CD4-positive, alpha-beta T cell (primary cell): ENCODE measurements at regions not wholly inside any gene's neighbourhood (a gene's known extent, or its start where the extent isn't known, plus 50 kb on each side); places are given as distances from the start of the nearest gene placed in this dataset.
"Not testable (repeated sequence)": the region's sequence is repeated elsewhere in the genome, so short reads cannot be mapped to it uniquely, and the experiment has no call there.

ENCODE experiments used
- ATAC-seq: fragments of 200-7000 bp; cut with Tn5 transposase; one replicate; pipeline ENCODE4 v1.10.0; 2022; ENCODE audit warnings: mild to moderate bottlenecking; ENCODE audit not compliant: poor library complexity
- CTCF ChIA-PET: fragments of 350-600 bp; sonication (Branson Sonifier 250); formaldehyde crosslinking; loops from one replicate; lab custom pipeline; 2021; ENCODE audit warnings: antibody characterized with exemption, inconsistent platforms; lab: Charles Lee
- POLR2A ChIA-PET: fragments of 350-600 bp; sonication (Branson Sonifier 250); formaldehyde crosslinking; loops from one replicate; lab custom pipeline; 2021; ENCODE audit warnings: antibody characterized with exemption, inconsistent platforms; lab: Charles Lee
- DNase-seq, 14 experiments: peaks; one replicate each; pipeline ENCODE4 v3.0.0-alpha.2; 2013 to 2020; ENCODE audit warnings: mixed read lengths in 2 of 14
- H3K27ac ChIP-seq, 2 donors: one replicate each; pipeline versions ENCODE4 v1.5.1 to v1.7.0; 2013; ENCODE audit warnings: low read length in 2 of 2, low read depth in 1 of 2, mild to moderate bottlenecking in 1 of 2
- H3K27me3 ChIP-seq, 2 experiments: 1 replicate in 1 of 2; 2 replicates in 1 of 2; pipeline versions ENCODE4 v1.6.1 to v1.7.0; 2013; ENCODE audit warnings: low read length in 2 of 2, control low read depth in 1 of 2, mild to moderate bottlenecking in 1 of 2, moderate library complexity in 1 of 2; ENCODE audit not compliant: insufficient read depth in 2 of 2, control insufficient read depth in 1 of 2
- H3K36me3 ChIP-seq: one replicate; pipeline ENCODE4 v1.6.1; 2013; ENCODE audit warnings: low read length, control low read depth; ENCODE audit not compliant: insufficient read depth
- H3K4me1 ChIP-seq: one replicate; pipeline ENCODE4 v1.6.1; 2013; ENCODE audit warnings: low read length, control low read depth; ENCODE audit not compliant: insufficient read depth
- H3K4me3 ChIP-seq: one replicate; pipeline ENCODE4 v1.5.1; 2013; ENCODE audit warnings: mild to moderate bottlenecking, low read length, moderate library complexity
- H3K9me3 ChIP-seq, 2 experiments: 1 replicate in 1 of 2; 2 replicates in 1 of 2; pipeline versions ENCODE4 v1.6.1 to v1.7.0; 2013; ENCODE audit warnings: low read length in 2 of 2, mild to moderate bottlenecking in 2 of 2, control low read depth in 1 of 2, moderate library complexity in 1 of 2; ENCODE audit not compliant: control insufficient read depth in 1 of 2, insufficient read depth in 1 of 2
- H3K27ac Mint-ChIP-seq: one replicate; pipeline ENCODE4 v1.8.0; 2020; ENCODE audit warnings: mixed read lengths
- H3K27me3 Mint-ChIP-seq: one replicate; pipeline ENCODE4 v1.8.0; 2021; ENCODE audit warnings: mixed read lengths
- H3K36me3 Mint-ChIP-seq: one replicate; pipeline ENCODE4 v1.8.0; 2021; ENCODE audit warnings: low read depth, mixed read lengths
- H3K4me1 Mint-ChIP-seq: one replicate; pipeline ENCODE4 v1.8.0; 2021; ENCODE audit warnings: low read depth, mixed read lengths
- H3K4me3 Mint-ChIP-seq: one replicate; pipeline ENCODE4 v1.8.0; 2020; ENCODE audit warnings: mild to moderate bottlenecking, mixed read lengths
- H3K9me3 Mint-ChIP-seq: one replicate; pipeline ENCODE4 v1.8.0; 2020; ENCODE audit warnings: mixed read lengths
- intact Hi-C, 2 experiments: fragments of 100-400 bp; cut with DNase I in 1 of 2; cut with micrococcal nuclease in 1 of 2; formaldehyde crosslinking; loops; one replicate each; pipeline versions ENCODE4 v1.15.1 to v1.9.0; 2023 to 2025; cut with DNase I, micrococcal nuclease
- TF ChIP-seq, protein P1 (sequence below): fragments of 200-600 bp; IDR thresholded peaks from one replicate; pipeline ENCODE4 v1.8.0; 2022; ENCODE audit warnings: antibody characterized with exemption, mild to moderate bottlenecking

DNA sequence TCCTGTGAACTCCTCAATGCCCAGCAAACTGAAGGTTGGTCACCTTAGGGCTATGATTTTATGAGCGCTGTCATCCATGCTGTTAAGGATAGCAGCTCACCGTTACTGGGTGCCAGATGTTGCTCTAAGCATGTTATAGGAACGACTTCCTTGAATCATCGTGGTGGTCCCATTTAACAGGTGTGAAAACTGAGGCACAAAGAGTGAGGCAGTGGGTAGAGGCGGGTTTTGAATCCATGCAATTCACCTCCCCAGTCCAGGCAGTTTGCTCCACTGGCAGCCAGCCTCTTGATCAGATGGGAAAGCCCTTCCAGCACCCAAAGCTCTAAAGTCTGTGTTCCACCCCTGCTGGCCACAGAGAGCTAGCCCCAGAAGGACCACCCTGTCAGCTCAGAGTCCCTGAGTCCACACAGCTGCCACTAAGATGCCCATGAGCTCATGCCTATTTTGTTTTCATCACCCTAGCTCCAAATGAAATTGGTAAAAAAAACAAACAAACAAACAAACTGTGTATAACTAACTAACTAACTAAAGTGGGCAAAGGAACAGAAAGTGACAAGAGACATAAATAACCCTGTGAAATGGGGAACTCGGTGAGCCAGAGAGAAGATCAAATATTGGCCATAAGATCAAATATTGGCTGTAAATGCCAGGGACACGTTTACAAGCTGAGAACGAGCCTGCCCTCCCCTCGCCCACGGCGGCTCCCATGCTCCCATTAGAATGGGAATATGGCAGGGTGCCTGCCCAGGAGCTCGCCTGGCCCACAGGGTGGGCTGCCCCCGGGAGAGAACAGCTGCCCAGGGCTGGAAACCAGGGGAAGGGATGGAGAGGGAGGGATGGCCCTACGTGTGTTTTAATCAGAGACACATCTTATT lies 72.3 kb upstream of the RFLNA start:
- CTCF ChIA-PET, result no interaction called here
- Mint-ChIP-seq H3K36me3 (no peaks in the 10 kb centered on the region), H3K27me3 (peaks cover 11% of the 10 kb centered on the region), H3K4me1 (peaks cover 6% of the 10 kb centered on the region), H3K9me3 (no peaks in the 10 kb centered on the region), H3K27ac (no peak overlapping the region), H3K4me3 (no peak overlapping the region)
- H3K27ac ChIP-seq, result no peak overlapping the region
- H3K27me3 ChIP-seq, result peaks cover 4 to 5% of the 10 kb centered on the region in 2 experiments
- intact Hi-C loops, result no loop called here
- no peaks in the 10 kb centered on the region for H3K36me3 ChIP-seq
- no peak overlapping the region for H3K4me3 ChIP-seq
- POLR2A ChIA-PET, result no interaction called here
- peaks cover 6 to 9% of the 10 kb centered on the region in 2 experiments for H3K9me3 ChIP-seq
- TF ChIP-seq, protein P1, sequence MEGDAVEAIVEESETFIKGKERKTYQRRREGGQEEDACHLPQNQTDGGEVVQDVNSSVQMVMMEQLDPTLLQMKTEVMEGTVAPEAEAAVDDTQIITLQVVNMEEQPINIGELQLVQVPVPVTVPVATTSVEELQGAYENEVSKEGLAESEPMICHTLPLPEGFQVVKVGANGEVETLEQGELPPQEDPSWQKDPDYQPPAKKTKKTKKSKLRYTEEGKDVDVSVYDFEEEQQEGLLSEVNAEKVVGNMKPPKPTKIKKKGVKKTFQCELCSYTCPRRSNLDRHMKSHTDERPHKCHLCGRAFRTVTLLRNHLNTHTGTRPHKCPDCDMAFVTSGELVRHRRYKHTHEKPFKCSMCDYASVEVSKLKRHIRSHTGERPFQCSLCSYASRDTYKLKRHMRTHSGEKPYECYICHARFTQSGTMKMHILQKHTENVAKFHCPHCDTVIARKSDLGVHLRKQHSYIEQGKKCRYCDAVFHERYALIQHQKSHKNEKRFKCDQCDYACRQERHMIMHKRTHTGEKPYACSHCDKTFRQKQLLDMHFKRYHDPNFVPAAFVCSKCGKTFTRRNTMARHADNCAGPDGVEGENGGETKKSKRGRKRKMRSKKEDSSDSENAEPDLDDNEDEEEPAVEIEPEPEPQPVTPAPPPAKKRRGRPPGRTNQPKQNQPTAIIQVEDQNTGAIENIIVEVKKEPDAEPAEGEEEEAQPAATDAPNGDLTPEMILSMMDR, result no peak
- no peaks in the 10 kb centered on the region for H3K4me1 ChIP-seq
- no peak for ATAC-seq
- DNase-seq, result no peak

DNA sequence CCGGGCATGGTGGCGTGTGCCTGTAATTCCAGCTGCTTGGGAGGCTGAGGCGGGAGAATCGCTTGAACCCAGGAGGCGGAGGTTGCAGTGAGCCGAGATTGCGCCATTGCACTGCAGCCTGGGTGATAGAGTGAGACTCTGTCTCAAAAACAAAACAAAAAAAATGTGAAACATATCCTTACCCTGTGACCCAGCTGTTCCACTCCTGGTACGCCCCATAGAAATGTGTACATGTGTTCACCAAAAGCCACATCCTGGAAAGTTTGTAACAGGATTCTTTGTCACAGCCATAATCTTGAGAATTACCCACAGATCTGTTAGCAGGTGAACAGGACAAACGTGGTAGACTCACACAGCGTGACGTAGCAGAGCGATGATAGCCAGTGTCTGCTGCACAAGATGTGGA lies 71.2 kb upstream of the RFLNA start:
- H3K9me3 ChIP-seq, H3K27me3 ChIP-seq, H3K4me1 Mint-ChIP-seq, intact Hi-C loops, H3K4me3 Mint-ChIP-seq, H3K4me3 ChIP-seq, H3K36me3 Mint-ChIP-seq, CTCF ChIA-PET, H3K9me3 Mint-ChIP-seq, H3K27ac ChIP-seq, H3K27ac Mint-ChIP-seq, H3K4me1 ChIP-seq, H3K36me3 ChIP-seq, POLR2A ChIA-PET: not testable (repeated sequence)
- DNase-seq, result peak in 3 of 14 experiments; percentile 9 to 26 (median 22)
- peaks cover 11% of the 10 kb centered on the region for H3K27me3 Mint-ChIP-seq
- ATAC-seq, result peak; percentile 49

DNA sequence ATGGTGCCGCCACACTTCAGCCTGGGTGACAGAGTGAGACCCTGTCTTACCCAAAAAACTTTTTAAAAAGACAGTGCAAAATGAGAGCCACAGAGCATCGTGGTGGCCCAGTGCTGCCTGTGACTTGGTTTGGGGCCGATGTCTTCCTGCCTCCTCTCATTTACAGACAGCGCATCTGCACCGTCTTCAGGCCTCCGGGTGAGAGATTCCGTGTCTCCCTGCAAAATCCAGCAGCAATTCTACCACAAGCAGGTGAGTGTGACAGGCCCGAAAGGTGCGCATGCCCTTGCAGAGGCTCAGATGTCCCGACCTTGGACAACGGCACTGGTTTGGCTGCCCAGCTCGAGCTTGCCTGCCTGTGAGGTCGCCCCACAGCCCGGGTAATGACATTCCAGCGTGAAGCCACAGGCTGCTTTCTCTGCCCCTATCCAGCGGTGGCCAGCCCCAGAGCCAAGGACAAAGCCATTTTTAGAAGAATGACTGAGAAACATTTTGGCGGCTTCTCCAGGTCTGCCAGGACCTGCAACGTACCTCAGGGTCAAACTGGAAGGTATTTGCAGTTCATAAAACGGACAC lies 70.3 kb upstream of the RFLNA start:
- H3K4me3 ChIP-seq, result no peak overlapping the region
- no peaks in the 10 kb centered on the region for H3K4me1 ChIP-seq
- no peaks in the 10 kb centered on the region for H3K36me3 Mint-ChIP-seq
- H3K4me1 Mint-ChIP-seq, result peaks cover 6% of the 10 kb centered on the region
- H3K9me3 Mint-ChIP-seq, result no peaks in the 10 kb centered on the region
- ChIA-PET CTCF (no interaction called here), POLR2A (no interaction called here)
- H3K27me3 ChIP-seq, result peaks cover 4 to 5% of the 10 kb centered on the region in 2 experiments
- TF ChIP-seq, protein P1, result no peak
- no peak overlapping the region for H3K27ac Mint-ChIP-seq
- peaks cover 11% of the 10 kb centered on the region for H3K27me3 Mint-ChIP-seq
- no peak overlapping the region for H3K27ac ChIP-seq
- ATAC-seq, result no peak
- no peak for DNase-seq
- peaks cover 6 to 9% of the 10 kb centered on the region in 2 experiments for H3K9me3 ChIP-seq
- H3K36me3 ChIP-seq, result no peaks in the 10 kb centered on the region
- intact Hi-C loops, result no loop called here
- H3K4me3 Mint-ChIP-seq, result no peak overlapping the region
